GM04504 (cell line): ENCODE measurements at regions not wholly inside any gene's neighbourhood (a gene's known extent, or its start where the extent isn't known, plus 50 kb on each side); places are given as distances from the start of the nearest gene placed in this dataset.
"Not testable (repeated sequence)": the region's sequence is repeated elsewhere in the genome, so short reads cannot be mapped to it uniquely, and the experiment has no call there.

ENCODE experiments used
- DNase-seq: peaks from one replicate; pipeline ENCODE4 v3.0.0-alpha.2; 2012; ENCODE audit warnings: low read depth

DNA sequence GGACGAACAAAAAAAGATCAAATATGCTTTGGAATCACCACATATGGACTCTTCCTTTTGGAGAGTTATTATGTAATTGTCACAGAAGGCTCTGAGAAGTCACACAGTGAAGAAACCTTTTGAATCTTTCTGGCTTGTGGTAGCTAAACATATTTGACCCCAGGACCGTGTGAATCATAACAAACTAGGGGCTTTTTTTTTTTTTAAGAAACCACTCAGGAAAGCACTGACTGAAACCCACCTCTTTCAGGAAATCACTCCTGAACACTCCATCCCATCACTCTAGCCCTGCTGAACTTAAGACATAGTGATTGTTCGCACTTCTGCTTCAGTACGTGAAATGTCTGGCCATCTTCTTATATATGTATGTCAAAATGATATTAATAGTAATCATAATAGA lies 495.9 kb upstream of the ARID1B start:
- no peak for DNase-seq

DNA sequence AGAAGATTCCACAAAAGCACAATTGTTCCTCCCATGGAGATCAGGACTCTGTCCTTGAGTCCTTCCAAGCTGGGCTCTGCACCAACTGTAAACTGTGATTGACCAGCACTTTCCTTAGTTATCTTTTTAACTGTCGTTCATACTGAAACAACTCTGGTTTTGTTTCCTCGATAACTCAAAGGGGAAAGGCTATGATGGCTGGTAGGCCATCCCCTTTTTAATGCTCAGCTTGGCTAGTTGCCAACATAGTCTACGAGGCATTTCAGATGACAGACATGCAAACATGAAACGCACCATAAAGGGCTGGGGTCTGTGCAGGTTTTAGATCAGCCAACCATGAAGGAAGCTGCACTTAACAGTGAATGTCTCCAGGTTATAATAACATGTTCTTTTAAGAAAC lies 497.1 kb upstream of the ARID1B start:
- DNase-seq = no peak

DNA sequence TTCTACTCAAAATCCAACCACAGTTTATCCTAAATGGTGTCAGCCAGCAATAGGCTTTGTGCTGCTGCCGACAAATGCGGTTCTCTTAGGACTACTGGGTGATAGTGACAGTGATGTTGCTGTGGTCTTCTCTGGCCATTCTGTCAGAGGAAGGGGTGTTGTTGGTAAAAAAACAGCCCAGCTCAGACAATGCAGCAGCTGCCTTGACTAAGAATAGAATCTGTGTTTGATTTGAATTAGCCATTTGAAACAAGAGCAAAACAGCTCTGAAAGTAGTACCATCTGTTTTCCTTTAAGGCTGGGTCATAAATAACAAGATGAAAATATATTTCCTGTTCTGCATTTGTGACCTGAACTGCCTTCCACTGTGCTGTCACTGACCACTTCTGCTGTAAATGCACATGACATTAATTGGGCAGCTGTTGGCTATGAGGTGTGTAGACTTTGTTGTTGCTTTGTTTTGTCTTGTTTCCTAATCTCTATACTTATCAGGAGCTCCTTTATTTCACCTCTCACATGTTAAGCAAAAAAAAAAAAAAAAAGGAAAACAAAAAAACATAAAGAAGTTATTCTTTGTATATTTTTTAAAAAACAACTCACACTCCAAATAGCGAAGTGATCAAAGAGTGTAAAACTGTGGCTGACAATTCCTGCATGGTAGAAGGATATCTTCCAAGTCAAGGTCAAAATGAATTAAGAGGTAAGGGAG lies 497.8 kb upstream of the ARID1B start:
- no peak for DNase-seq

DNA sequence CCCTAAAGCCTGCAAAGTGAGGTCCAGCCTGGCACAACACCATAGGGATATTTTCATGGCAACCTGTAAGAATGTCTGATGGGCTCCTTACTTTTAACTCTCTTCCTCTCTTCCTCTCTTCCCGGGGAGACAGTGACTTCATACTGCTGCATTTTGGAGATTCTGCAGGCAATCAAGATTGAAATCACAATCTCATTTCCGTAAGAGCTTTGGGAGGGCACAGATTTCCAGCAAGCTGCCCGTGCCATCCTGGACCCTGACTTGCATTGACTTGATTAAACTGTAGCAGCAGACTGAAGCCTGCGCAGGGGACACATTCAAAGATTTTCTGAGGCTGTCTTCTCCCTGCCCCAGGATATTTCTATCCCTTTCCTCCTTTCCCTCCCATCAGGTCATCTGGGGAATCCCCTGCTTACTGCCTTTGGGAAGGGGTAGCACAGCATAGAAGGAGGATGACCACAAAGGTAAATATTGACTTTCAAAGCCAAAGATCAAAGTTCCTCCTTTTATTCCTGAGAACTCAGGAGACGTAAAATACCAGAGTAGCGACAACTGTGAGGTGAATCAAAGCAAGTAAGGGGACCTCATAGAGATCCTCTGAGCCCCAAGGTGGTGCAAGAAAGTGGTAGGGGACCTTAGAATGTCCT lies 504.0 kb upstream of the ARID1B start:
- no peak for DNase-seq

DNA sequence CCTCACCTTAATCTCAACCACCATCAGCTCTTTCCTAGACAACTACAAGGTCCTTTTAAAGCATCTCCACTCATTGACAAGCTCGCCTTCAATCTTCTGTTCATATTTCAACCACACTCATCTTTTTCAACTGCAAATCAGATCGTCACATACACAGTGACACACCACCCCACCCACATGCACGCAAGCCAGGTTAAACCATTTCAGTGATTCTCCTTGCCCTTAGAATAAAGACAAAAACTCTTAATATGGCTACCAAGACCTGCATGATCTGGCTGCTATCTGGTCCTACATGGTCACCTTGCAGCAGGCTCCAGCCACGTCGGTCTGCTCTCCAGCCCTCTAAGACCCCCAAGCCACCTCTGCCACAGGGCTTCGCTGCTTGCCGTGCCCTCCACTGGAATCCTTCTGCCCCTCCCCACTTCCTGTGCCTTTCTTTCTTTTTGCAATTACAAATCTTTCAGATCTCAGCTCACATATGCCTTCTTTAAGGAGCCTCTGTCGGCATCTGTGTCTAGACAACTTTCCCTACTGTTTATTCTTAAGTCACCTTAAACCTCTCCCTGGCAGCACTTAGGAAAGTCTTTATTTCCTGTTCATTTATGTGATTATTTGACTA lies 507.3 kb upstream of the ARID1B start:
- DNase-seq = no peak

DNA sequence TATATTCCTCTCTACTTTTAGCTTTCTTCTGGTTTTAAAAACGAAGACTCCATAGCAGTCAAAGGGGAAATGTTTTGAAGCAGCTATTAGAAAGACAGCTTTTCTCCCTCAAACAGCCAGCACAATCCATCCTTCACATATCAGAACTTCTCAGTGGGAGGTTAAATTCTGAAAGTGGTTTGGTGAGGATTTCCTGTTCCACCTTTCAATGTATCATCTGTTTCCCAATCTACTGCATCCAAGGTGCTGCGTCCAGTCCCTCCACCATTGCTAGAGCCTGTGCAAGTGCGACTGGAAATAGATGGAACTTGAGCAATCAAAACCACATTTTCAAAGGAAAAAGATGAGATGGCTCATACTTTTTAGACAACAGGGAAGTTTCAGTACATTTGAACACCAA lies 508.3 kb upstream of the ARID1B start:
- DNase-seq = no peak

DNA sequence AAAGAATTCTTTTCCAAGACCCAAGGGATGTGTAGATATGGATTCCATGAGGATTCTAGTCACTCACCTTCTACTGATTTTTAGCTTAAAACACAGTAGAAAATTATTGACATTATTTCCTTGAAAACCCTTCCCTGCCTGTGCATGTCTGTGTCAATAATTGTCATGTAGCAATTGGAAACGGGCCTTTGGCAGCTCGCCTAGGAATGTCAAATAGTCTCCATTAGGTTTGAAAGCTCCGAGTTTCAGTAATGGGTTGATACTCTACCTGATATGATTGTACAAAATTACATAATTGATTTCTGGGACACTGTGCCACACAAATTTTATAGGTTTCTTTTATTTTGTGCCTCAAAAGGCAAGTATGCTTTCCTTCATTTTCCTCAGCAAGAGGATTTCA lies 515.2 kb upstream of the ARID1B start:
- no peak for DNase-seq

DNA sequence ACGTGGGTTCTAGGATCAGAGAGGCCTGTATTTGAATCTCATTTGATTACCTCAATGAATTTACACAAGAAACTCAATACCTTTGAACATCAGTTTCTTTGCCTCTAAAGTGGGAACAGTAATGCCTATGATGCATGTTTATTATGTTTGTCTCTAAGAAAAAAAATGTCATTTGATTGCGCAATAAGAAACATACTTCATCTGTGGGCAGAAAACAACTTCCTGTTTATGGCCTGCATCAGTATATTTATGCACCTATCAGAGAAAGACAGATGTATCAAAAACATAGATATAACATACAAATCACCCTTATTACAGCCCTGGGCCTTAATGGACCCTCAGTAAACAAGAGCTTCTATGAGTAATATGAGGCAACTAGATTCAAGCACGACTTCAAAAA lies 516.4 kb upstream of the ARID1B start:
- DNase-seq = no peak

DNA sequence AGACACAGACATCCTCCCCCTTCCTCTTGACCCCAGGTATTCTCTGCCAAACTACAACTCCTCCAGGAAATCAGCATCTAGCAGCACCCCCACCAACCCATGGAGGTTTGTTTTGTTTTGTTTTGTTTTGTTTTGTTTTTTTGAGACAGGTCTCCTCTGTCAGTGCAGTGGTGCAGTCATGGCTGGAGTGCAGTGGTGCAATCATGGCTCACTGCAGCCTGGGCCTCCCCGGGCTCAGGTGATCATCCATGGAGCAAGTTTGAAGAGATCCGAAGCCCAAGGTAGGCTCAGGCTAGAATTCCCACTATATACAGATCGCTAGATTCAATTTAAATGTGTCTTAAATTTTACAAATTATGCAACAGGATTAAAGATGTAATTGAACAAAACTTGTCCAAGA lies 518.2 kb upstream of the ARID1B start:
- DNase-seq = no peak

DNA sequence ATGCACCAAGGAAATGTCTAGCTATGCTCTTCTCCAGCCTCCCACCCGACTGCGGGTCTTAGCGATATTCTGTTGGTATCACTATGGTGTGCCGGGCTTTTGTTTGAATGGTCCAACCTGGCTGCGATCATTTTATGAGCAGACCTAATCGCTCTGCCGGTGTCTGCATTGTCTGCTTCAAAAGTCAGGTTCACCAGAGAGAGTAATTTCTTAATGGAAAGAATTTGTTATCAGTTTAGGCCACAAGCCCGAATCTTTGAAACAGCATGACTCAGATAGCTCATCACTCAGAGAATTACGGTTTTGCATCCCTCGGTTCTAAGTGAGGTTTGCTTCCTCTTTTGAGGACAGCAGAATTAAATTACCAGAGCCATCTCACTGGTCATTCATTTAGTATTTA lies 521.0 kb upstream of the ARID1B start:
- no peak for DNase-seq

DNA sequence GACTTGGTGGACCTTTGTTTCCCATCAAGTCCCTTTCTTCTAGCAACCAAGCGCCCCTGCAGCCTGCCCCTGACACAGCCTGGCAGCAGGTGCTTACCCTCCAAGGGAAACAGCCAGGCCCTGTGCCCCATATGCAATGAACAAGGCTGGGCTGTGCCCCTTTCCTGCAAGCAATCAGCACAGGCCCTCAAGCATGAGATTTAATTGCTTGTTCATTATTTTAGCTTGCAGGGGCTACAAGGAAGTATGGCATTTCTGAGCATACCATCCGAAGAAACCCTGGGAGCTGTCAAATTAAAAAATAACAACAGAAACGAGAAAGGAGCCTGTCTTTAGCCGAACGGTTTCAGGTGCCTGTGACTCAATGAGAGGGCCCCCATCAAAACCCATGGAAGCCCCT lies 522.9 kb upstream of the ARID1B start:
- no peak for DNase-seq

DNA sequence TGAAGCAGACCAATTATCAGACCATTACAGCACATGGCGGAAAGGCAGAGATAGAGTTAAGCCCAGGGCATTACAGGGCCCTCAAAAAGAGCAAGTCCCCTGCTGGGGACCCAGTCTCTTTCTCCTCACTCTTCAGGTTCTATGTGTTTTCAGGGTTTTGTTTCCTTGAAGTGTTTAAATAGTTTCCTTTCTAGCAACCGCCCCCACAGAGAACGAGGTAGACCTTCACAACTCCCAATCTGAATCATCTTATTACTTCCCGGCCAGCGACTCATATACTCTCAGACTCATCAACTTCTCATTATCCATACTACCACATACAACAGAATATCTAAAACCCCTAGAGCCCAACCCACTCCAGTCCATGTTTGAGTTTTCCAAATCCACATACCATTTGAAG lies 526.6 kb upstream of the ARID1B start:
- DNase-seq = no peak

DNA sequence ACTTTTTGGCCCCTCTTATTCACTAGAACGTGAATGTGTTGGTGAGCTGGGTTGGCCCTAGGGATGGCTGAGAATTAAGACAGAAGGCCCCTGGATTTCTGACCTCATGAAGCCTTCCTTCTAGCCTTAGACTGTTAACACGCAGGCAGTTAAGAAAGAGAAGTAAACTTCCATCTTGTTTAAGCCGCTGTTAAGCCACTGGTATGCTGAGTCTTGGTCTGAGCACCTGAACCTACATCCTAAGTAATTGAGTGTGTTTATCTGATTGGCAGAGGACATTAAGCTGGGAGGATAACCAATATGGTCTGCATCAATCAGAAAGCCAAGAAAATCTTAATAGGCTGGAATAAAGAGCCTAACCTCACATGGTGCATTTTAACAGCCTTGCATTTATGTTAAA lies 535.0 kb upstream of the ARID1B start:
- no peak for DNase-seq

DNA sequence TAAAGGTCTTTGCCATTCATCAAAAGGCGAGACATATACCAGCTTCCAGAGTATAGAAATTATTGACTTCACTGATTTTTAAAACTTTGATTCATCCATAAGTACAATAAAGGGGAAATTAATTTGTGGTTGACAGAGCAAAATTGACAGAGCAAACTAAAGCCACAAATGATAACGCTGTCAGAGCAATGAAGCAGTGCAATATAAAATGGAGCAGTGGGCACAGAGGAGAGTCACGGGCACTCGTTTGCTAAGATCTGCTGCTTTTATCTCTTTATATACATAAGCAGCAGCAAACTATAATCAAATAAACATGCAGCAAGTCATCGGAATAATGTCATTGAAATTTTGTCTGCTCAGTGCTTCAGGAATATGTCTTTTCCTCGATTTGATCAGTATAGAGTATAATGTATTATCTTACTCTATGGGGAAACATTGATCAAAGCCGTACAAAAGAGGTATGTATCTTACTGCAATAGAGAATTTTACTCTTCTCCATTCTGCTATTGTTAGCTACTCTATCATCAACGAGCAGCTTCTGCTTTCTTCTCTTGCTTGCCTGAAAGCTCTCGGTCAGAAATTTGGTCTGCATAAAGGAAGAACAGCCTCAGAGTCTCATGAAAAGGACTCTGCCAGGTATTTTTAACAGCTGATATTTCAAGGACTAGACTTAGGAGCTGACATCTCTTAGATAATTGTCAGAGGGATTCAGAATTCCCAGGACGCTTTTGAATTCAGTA lies 546.0 kb upstream of the ARID1B start:
- DNase-seq = no peak

DNA sequence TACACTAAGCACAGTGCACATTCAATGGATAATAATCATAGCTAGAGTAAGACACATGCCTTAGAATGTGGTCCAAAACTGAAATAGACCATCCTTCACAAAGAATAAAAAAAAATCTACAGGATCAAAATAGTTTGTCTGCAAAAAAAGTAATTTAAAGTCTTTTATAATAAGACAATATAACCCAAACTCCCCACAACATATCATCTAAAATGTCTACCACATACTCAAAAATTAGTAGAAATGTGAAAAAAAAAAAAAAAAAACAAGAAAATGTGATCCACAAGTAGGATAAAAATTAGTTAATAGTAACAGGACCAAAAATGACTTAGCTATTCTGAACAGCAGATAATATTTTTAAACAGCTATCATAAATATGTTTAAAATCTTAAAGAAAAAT lies 557.2 kb upstream of the ARID1B start:
- no peak for DNase-seq

DNA sequence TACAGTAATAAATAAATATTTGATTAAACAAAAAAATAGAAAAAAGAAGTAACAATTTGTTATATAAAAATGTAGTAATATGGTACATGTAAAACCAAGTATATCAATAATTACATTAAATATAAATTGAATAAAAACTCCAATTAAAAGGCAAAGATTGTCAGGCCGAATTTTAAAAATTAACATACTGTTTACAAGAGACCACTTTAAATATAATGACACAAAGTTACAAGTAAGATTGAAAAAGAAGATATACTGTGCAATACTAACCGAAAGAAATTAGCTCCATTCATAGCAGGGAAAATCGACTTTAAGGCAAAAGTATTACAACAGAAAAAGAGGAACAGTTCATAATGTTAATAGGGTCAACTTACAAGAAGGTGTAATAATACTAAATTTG lies 571.5 kb upstream of the ARID1B start:
- DNase-seq = no peak

DNA sequence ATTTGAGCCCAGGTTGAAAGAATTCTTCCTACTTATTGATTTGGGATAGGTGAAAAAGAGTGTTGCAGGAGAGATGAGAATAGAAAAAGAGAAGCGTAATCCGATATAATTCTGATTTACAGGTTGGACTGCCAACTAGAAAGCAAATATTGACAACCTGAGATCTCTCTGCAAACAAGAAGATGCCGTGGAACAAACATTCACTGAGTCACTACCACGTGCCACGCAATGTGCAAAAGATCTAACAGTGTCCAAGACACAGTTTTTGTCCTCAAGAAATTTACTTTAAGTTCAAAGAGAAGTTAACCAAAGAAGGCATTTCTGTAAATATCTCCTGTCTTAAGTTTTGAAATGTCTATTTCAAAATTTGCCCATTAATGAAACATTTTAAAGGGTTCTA lies 578.0 kb upstream of the ARID1B start:
- DNase-seq = no peak

DNA sequence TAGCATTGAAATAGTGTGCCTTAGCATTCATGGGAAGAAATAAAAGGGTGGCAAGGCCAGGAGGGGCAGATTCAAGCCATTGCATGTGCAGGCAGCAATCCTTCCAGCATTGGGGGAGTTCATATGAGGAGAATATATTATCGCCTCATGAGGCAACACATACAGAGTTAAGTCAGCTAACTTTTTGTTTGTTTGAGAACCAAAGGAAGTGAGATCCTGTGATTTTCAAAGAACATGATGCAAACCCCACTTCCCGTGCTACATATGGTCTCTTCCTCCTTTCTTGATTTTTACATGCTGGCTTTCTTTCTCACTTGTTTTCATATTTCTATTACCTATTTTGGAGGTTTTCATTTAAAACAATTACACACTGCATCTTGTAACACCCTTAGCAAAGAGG lies 579.7 kb upstream of the ARID1B start:
- DNase-seq = no peak

DNA sequence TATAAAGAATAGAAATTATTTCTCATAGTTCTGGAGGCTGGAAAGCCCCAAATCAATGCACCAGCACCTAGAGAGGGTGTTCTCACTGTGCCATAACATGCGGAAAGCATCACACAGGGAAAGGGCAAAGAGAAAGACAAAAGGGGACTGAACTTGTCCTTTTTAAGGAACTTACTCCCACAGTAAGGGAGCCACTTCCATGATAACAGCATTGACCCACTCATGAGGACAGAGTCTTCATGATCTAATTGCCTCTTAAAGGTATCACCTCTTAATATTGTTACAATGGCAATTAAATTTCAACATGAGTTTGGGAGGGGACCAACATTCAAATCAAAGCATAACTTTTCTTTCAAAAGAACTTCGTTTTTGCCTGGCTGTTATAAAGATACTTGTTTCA lies 582.2 kb upstream of the ARID1B start:
- no peak for DNase-seq

DNA sequence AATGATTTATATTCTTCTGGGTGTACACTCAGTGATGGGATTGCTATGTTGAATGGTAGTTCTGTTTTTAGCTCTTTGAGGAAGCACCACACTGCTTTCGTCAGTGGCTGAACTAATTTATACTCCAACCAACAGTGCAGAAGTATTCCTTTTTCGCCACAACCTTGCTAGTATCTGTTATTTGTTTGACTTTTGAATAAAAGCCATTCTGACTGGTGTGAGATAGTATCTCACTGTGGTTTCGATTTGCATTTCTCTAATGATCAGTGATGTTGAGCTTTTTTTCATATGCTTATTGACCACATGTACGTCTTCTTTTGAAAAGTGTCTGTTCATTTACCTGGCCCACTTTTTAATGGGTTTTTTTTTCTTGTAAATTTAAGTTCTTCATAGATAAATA lies 583.8 kb upstream of the ARID1B start:
- DNase-seq = no peak

DNA sequence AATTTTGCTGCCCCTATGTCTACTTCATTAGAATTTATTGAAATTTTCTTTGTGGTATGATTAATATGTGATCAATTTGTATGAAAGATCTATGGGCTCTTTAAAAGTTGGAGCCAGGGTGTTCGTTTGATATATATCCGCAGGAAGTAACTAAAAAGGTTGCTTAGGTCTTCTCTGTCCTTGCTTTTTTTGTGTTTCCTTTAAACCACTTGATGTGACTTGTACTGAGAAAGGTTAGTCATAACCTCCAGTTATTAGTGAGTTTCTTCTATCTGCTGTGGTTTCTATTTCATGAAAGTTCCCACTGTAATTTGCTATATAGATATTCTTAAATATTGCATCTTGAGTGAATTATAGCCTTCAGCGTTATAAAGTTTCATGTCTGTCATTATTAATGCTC lies 585.3 kb upstream of the ARID1B start:
- no peak for DNase-seq

DNA sequence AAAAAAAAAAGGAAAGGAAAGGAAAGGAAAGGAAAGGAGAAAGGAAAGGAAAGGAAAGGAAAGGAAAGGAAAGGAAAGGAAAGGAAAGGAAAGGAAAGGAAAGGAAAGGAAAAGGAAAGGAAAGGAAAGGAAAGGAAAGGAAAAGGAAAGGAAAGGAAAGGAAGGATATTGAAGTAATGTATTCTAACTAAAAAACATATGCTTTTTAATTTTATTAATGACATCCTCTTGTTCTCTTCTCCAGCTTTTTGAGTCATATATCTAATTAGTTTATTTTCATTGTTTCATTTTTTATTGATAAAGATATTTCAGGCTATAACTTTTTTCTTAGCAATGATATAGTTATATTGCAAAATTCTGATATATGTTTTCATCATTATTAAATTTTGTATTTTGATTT lies 585.8 kb upstream of the ARID1B start:
- DNase-seq = not testable (repeated sequence)

DNA sequence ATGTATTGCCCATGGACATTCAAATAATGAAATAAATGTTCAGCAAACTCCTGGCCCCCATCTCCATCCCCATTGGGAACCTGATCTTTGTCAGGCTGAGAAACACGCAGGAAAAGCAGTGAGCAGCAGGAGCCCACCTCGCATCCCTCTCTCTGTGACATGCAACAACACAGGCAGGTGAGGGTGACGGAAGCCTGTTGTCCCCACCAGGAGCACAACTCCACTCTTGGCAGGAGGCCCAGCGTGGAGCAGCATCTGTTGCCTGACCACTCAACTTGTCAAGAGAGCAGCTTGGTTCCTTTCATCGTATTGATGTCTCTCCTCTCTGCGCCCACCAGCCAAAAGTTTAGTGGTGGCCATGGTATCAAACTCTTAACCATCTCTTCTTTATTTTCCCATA lies 586.9 kb upstream of the ARID1B start:
- no peak for DNase-seq
